ENCODE measurements at regions not wholly inside any gene's neighbourhood (a gene's known extent, or its start where the extent isn't known, plus 50 kb on each side); places are given as distances from the start of the nearest gene placed in this dataset.

GRCh38 chr6:130314271-130314670 lies 51.5 kb upstream of the TMEM200A start:
- H3K4me1 Mint-ChIP-seq = no peaks in the 10 kb centered on the region
- no peak overlapping the region for H3K27ac Mint-ChIP-seq
- H3K36me3 Mint-ChIP-seq (ENCODE audit: low read depth) = no peaks in the 10 kb centered on the region
- H3K27me3 Mint-ChIP-seq = no peaks in the 10 kb centered on the region
- no peaks in the 10 kb centered on the region for H3K9me3 Mint-ChIP-seq
- ATAC-seq (replicated peaks) = peak; percentile 46
- H3K4me3 Mint-ChIP-seq = no peak overlapping the region

GRCh38 chr6:130313206-130313605 lies 52.6 kb upstream of the TMEM200A start:
- Mint-ChIP-seq H3K27me3 (no peaks in the 10 kb centered on the region), H3K4me3 (no peak overlapping the region), H3K27ac (no peak overlapping the region), H3K9me3 (no peaks in the 10 kb centered on the region), H3K4me1 (no peaks in the 10 kb centered on the region), H3K36me3 (ENCODE audit: low read depth) (no peaks in the 10 kb centered on the region)
- no peak for ATAC-seq (replicated peaks)

- no peaks in the 10 kb centered on the region for H3K9me3 Mint-ChIP-seq
- H3K4me1 Mint-ChIP-seq = no peaks in the 10 kb centered on the region
- no peaks in the 10 kb centered on the region for H3K27me3 Mint-ChIP-seq
- H3K27ac Mint-ChIP-seq = no peak overlapping the region
- ATAC-seq (replicated peaks) = peak; percentile 19
- H3K4me3 Mint-ChIP-seq = no peak overlapping the region
- no peaks in the 10 kb centered on the region for H3K36me3 Mint-ChIP-seq (ENCODE audit: low read depth)
Observed at GRCh38 chr6:130309028-130309427, 56.8 kb upstream of the TMEM200A start.

GRCh38 chr6:130307752-130308361 lies 58.0 kb upstream of the TMEM200A start:
- peak; percentile 64 for ATAC-seq (replicated peaks)
- no peak overlapping the region for H3K4me3 Mint-ChIP-seq
- no peaks in the 10 kb centered on the region for H3K4me1 Mint-ChIP-seq
- H3K9me3 Mint-ChIP-seq = no peaks in the 10 kb centered on the region
- no peak overlapping the region for H3K27ac Mint-ChIP-seq
- no peaks in the 10 kb centered on the region for H3K36me3 Mint-ChIP-seq (ENCODE audit: low read depth)
- H3K27me3 Mint-ChIP-seq = no peaks in the 10 kb centered on the region

- no peaks in the 10 kb centered on the region for H3K9me3 Mint-ChIP-seq
- H3K4me1 Mint-ChIP-seq = no peaks in the 10 kb centered on the region
- no peak for ATAC-seq (replicated peaks)
- H3K27me3 Mint-ChIP-seq = no peaks in the 10 kb centered on the region
- H3K27ac Mint-ChIP-seq = no peak overlapping the region
- no peaks in the 10 kb centered on the region for H3K36me3 Mint-ChIP-seq (ENCODE audit: low read depth)
- H3K4me3 Mint-ChIP-seq = no peak overlapping the region
Observed at GRCh38 chr6:130306377-130306776, 59.4 kb upstream of the TMEM200A start.

GRCh38 chr6:130303431-130303830 lies 62.4 kb upstream of the TMEM200A start:
- no peaks in the 10 kb centered on the region for H3K27me3 Mint-ChIP-seq
- H3K9me3 Mint-ChIP-seq = no peaks in the 10 kb centered on the region
- no peaks in the 10 kb centered on the region for H3K36me3 Mint-ChIP-seq (ENCODE audit: low read depth)
- ATAC-seq (replicated peaks) = no peak
- no peaks in the 10 kb centered on the region for H3K4me1 Mint-ChIP-seq
- H3K27ac Mint-ChIP-seq = no peak overlapping the region
- no peak overlapping the region for H3K4me3 Mint-ChIP-seq

- Mint-ChIP-seq H3K27me3 (no peaks in the 10 kb centered on the region), H3K4me1 (no peaks in the 10 kb centered on the region), H3K27ac (no peak overlapping the region), H3K4me3 (no peak overlapping the region), H3K36me3 (ENCODE audit: low read depth) (no peaks in the 10 kb centered on the region), H3K9me3 (no peaks in the 10 kb centered on the region)
- ATAC-seq (replicated peaks) = no peak
Observed at GRCh38 chr6:130298258-130298657, 67.6 kb upstream of the TMEM200A start.

GRCh38 chr6:130296854-130297253 lies 69.0 kb upstream of the TMEM200A start:
- H3K27ac Mint-ChIP-seq = no peak overlapping the region
- H3K36me3 Mint-ChIP-seq (ENCODE audit: low read depth) = no peaks in the 10 kb centered on the region
- H3K4me1 Mint-ChIP-seq = no peaks in the 10 kb centered on the region
- H3K9me3 Mint-ChIP-seq = no peaks in the 10 kb centered on the region
- no peaks in the 10 kb centered on the region for H3K27me3 Mint-ChIP-seq
- ATAC-seq (replicated peaks) = no peak
- no peak overlapping the region for H3K4me3 Mint-ChIP-seq

- Mint-ChIP-seq H3K9me3 (no peaks in the 10 kb centered on the region), H3K4me3 (no peak overlapping the region), H3K4me1 (no peaks in the 10 kb centered on the region), H3K36me3 (ENCODE audit: low read depth) (no peaks in the 10 kb centered on the region), H3K27ac (no peak overlapping the region), H3K27me3 (no peaks in the 10 kb centered on the region)
- peak; percentile 69 for ATAC-seq (replicated peaks)
Observed at GRCh38 chr6:130293800-130294199, 71.0 kb upstream of the SAMD3 start.

GRCh38 chr6:130288065-130288464 lies 65.3 kb upstream of the SAMD3 start:
- no peak overlapping the region for H3K4me3 Mint-ChIP-seq
- no peaks in the 10 kb centered on the region for H3K9me3 Mint-ChIP-seq
- no peak overlapping the region for H3K27ac Mint-ChIP-seq
- H3K36me3 Mint-ChIP-seq (ENCODE audit: low read depth) = no peaks in the 10 kb centered on the region
- no peaks in the 10 kb centered on the region for H3K4me1 Mint-ChIP-seq
- no peak for ATAC-seq (replicated peaks)
- H3K27me3 Mint-ChIP-seq = no peaks in the 10 kb centered on the region

- Mint-ChIP-seq H3K4me3 (no peak overlapping the region), H3K36me3 (ENCODE audit: low read depth) (no peaks in the 10 kb centered on the region), H3K27me3 (no peaks in the 10 kb centered on the region), H3K9me3 (peaks cover 6% of the 10 kb centered on the region), H3K4me1 (peaks cover 8% of the 10 kb centered on the region), H3K27ac (peak overlapping the region; percentile 12)
- peak; percentile 58 for ATAC-seq (replicated peaks)
Observed at GRCh38 chr6:130282234-130282995, 59.7 kb upstream of the SAMD3 start.

- H3K27ac Mint-ChIP-seq = no peak overlapping the region
- H3K27me3 Mint-ChIP-seq = no peaks in the 10 kb centered on the region
- H3K4me1 Mint-ChIP-seq = no peaks in the 10 kb centered on the region
- H3K9me3 Mint-ChIP-seq = peaks cover 19% of the 10 kb centered on the region
- no peak for ATAC-seq (replicated peaks)
- H3K36me3 Mint-ChIP-seq (ENCODE audit: low read depth) = no peaks in the 10 kb centered on the region
- H3K4me3 Mint-ChIP-seq = no peak overlapping the region
Observed at GRCh38 chr6:130276507-130276906, 53.8 kb upstream of the SAMD3 start.

- Mint-ChIP-seq H3K9me3 (peaks cover 21% of the 10 kb centered on the region), H3K27me3 (no peaks in the 10 kb centered on the region), H3K27ac (no peak overlapping the region), H3K4me1 (no peaks in the 10 kb centered on the region), H3K36me3 (ENCODE audit: low read depth) (no peaks in the 10 kb centered on the region), H3K4me3 (no peak overlapping the region)
- no peak for ATAC-seq (replicated peaks)
Observed at GRCh38 chr6:130274007-130274406, 51.3 kb upstream of the SAMD3 start.
